CD4-positive, CD25-positive, alpha-beta regulatory T cell (primary cell): ENCODE measurements at regions not wholly inside any gene's neighbourhood (a gene's known extent, or its start where the extent isn't known, plus 50 kb on each side); places are given as distances from the start of the nearest gene placed in this dataset.

Source experiments
- ATAC-seq, 2 donors: fragments of 150-1000 bp; cut with Tn5 transposase; one replicate each; pipeline ENCODE4 v1.10.0; 2021; ENCODE audit warnings: low read depth in 2 of 2, moderate number of reproducible peaks in 2 of 2, moderate library complexity in 1 of 2
- DNase-seq, 3 donors: peaks; one replicate each; pipeline versions ENCODE4 v3.0.0 to v3.0.0-alpha.2; 2012 to 2022; ENCODE audit warnings: mixed read lengths in 1 of 3
- H3K27ac ChIP-seq: one replicate; pipeline ENCODE4 v1.7.0; 2013; ENCODE audit warnings: mild to moderate bottlenecking, low read length; ENCODE audit not compliant: insufficient read depth, poor library complexity, severe bottlenecking
- H3K27me3 ChIP-seq: one replicate; pipeline ENCODE4 v1.7.0; 2013; ENCODE audit warnings: low read length; ENCODE audit not compliant: control insufficient read depth, insufficient read depth
- H3K36me3 ChIP-seq: one replicate; pipeline ENCODE4 v1.7.0; 2013; ENCODE audit warnings: mild to moderate bottlenecking, low read length, moderate library complexity; ENCODE audit not compliant: control insufficient read depth, insufficient read depth
- H3K4me1 ChIP-seq: 2 replicates; pipeline ENCODE4 v1.7.0; 2013; ENCODE audit warnings: mild to moderate bottlenecking, low read length; ENCODE audit not compliant: insufficient read depth, control insufficient read depth, poor library complexity, severe bottlenecking
- H3K4me3 ChIP-seq: one replicate; pipeline ENCODE4 v1.7.0; 2013; ENCODE audit warnings: low read depth, mild to moderate bottlenecking, low read length, moderate library complexity
- H3K9me3 ChIP-seq, 2 experiments: 1 replicate in 1 of 2; 2 replicates in 1 of 2; pipeline ENCODE4 v1.7.0; 2013; ENCODE audit warnings: low read length in 2 of 2, mild to moderate bottlenecking in 1 of 2, moderate library complexity in 1 of 2; ENCODE audit not compliant: control insufficient read depth in 2 of 2
- H3K27ac Mint-ChIP-seq, 3 donors: one replicate each; pipeline ENCODE4 v1.8.0; 2020 to 2022; ENCODE audit warnings: mild to moderate bottlenecking in 3 of 3, mixed read lengths in 3 of 3, moderate library complexity in 2 of 3
- H3K27me3 Mint-ChIP-seq: one replicate; pipeline ENCODE4 v1.8.0; 2022; ENCODE audit warnings: mild to moderate bottlenecking, mixed read lengths
- H3K36me3 Mint-ChIP-seq: one replicate; pipeline ENCODE4 v1.8.0; 2020; ENCODE audit warnings: mixed read lengths
- H3K4me1 Mint-ChIP-seq, 4 donors: one replicate each; pipeline ENCODE4 v1.8.0; 2020 to 2022; ENCODE audit warnings: mixed read lengths in 4 of 4, mild to moderate bottlenecking in 1 of 4
- H3K4me3 Mint-ChIP-seq, 4 donors: one replicate each; pipeline ENCODE4 v1.8.0; 2020 to 2022; ENCODE audit warnings: mild to moderate bottlenecking in 4 of 4, mixed read lengths in 4 of 4, moderate library complexity in 3 of 4
- H3K9me3 Mint-ChIP-seq, 7 donors: one replicate each; pipeline ENCODE4 v1.8.0; 2020 to 2022; ENCODE audit warnings: mixed read lengths in 7 of 7, mild to moderate bottlenecking in 3 of 7, moderate library complexity in 2 of 7

DNA sequence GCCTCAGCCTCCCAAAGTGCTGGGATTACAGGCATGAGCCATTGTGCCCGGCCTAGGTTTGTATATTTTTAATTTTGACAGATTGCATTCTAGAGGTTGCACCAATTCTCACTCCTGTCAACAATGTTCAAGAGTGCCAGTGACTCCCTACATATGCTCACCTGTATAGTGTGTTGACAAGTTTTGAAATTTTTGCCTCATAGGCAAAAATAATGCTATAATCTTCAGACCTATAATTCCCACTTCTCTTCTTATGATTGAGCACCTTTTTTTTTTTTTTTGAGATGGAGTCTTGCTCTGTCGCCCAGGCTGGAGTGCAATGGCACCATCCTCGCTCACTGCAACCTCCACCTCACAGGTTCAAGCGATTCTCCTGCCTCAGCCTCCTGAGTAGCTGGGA is 139.7 kb downstream of the EVX1 start:
- no peak overlapping the region for H3K27ac ChIP-seq
- H3K27me3 ChIP-seq, result peaks cover 2% of the 10 kb centered on the region
- no peak for ATAC-seq
- H3K36me3 ChIP-seq, result no peaks in the 10 kb centered on the region
- H3K4me1 ChIP-seq, result no peaks in the 10 kb centered on the region
- no peaks in the 10 kb centered on the region for H3K9me3 ChIP-seq
- no peak for DNase-seq
- Mint-ChIP-seq H3K27ac (no peak overlapping the region), H3K9me3 (peaks cover 0 to 3% (median 0%) of the 10 kb centered on the region in 7 donors), H3K27me3 (peaks cover 33% of the 10 kb centered on the region), H3K4me1 (no peaks in the 10 kb centered on the region), H3K36me3 (no peaks in the 10 kb centered on the region), H3K4me3 (no peak overlapping the region)
- H3K4me3 ChIP-seq, result no peak overlapping the region

DNA sequence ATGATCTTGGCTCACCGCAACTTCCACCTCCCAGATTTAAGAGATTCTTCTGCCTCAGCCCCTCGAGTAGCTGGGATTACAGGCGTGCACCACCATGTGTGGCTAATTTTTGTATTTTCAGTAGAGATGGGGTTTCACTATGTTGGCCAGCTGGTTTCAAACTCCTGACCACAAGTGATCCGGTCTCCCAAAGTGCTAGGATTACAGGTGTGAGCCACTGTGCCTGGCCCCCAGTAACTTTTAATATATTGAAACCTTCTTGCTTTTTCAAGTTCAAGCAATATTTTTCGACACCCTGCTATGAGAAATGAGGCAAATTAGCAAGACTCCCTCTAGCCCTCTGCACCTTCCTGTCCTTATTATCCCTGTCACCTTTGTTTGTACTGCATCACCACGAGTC is 144.0 kb downstream of the EVX1 start:
- no peak overlapping the region for H3K27ac Mint-ChIP-seq
- no peak overlapping the region for H3K27ac ChIP-seq
- no peaks in the 10 kb centered on the region for H3K36me3 ChIP-seq
- no peaks in the 10 kb centered on the region for H3K9me3 ChIP-seq
- no peaks in the 10 kb centered on the region for H3K4me1 ChIP-seq
- DNase-seq (no peak), ATAC-seq (no peak)
- peaks cover 8% of the 10 kb centered on the region for H3K27me3 ChIP-seq
- no peak overlapping the region for H3K4me3 ChIP-seq
- no peak overlapping the region for H3K4me3 Mint-ChIP-seq
- no peaks in the 10 kb centered on the region for H3K36me3 Mint-ChIP-seq
- peaks cover 0 to 1% (median 0%) of the 10 kb centered on the region in 7 donors for H3K9me3 Mint-ChIP-seq
- H3K4me1 Mint-ChIP-seq, result no peaks in the 10 kb centered on the region
- H3K27me3 Mint-ChIP-seq, result peaks cover 37% of the 10 kb centered on the region

DNA sequence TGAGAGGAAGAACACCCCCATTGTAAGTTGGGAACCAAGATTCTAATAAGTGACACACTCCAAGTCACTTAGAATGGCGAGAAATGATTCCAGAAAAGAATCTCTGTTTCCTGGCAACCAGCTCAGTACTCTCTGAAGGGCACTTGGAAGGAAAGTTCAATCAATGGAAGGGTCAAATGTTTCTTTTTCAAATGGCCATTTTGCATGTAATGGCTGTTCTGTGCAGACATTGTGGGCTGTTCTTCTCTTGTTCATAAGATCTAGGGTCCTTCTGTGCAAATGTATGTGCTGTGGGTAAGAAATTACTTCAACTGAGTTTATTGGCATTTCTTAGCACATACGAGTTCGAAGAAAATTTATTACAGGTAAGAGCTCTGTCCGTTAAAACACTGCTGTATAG is 145.3 kb downstream of the EVX1 start:
- no peaks in the 10 kb centered on the region for H3K36me3 ChIP-seq
- Mint-ChIP-seq H3K27ac (no peak overlapping the region), H3K4me3 (no peak overlapping the region), H3K4me1 (no peaks in the 10 kb centered on the region), H3K27me3 (peaks cover 37% of the 10 kb centered on the region), H3K36me3 (no peaks in the 10 kb centered on the region), H3K9me3 (peaks cover 0 to 2% (median 0%) of the 10 kb centered on the region in 7 donors)
- DNase-seq (no peak), ATAC-seq (no peak)
- H3K27me3 ChIP-seq, result peaks cover 8% of the 10 kb centered on the region
- H3K27ac ChIP-seq, result no peak overlapping the region
- H3K4me3 ChIP-seq, result no peak overlapping the region
- no peaks in the 10 kb centered on the region for H3K4me1 ChIP-seq
- H3K9me3 ChIP-seq, result no peaks in the 10 kb centered on the region

DNA sequence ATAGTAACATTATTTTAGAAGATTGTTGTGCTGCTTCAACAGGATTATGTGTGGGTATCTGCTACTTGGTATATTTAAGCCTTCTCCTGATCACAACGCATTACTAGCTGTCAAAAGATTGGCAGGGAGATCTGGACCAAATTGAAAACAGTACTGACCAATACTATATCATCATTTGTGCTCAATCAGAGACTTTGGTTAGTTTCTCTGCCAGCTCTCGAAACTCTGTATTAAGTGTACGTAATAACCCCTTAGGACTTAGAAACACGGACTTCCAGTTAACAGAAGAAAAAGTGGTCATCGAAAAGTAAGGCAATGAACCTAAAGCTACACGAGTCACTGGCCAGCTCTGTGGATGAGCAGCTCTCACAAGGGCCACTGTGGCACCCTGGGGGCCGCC is 146.0 kb downstream of the EVX1 start:
- H3K9me3 Mint-ChIP-seq, result peaks cover 0 to 2% (median 0%) of the 10 kb centered on the region in 7 donors
- peaks cover 6% of the 10 kb centered on the region for H3K27me3 ChIP-seq
- H3K36me3 Mint-ChIP-seq, result no peaks in the 10 kb centered on the region
- H3K4me1 ChIP-seq, result no peaks in the 10 kb centered on the region
- H3K27me3 Mint-ChIP-seq, result peaks cover 31% of the 10 kb centered on the region
- H3K4me3 Mint-ChIP-seq, result no peak overlapping the region
- no peaks in the 10 kb centered on the region for H3K4me1 Mint-ChIP-seq
- H3K27ac ChIP-seq, result no peak overlapping the region
- no peak for DNase-seq
- no peak overlapping the region for H3K27ac Mint-ChIP-seq
- H3K36me3 ChIP-seq, result no peaks in the 10 kb centered on the region
- H3K9me3 ChIP-seq, result no peaks in the 10 kb centered on the region
- H3K4me3 ChIP-seq, result no peak overlapping the region
- no peak for ATAC-seq

DNA sequence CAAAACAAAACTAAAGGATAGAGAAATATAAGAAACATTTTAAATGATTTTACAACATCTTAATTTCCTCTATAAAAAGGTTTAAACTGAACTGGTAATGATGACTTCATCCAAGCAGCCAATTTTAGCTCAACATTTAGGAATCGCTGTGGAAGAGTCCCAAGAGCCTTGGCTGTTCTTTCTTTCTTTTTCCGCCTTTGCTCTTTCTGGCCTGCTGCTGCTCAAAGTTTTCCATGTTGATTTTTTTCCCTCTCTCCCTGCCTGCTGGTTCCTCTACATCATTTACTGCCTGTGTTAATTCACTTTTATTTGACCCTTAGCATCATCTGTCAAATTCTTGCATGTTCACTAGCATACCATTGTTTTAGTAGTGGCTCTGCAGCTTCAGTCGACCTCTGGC is 146.9 kb downstream of the EVX1 start:
- Mint-ChIP-seq H3K27me3 (peaks cover 26% of the 10 kb centered on the region), H3K36me3 (no peaks in the 10 kb centered on the region), H3K9me3 (peaks cover 0 to 2% (median 0%) of the 10 kb centered on the region in 7 donors), H3K27ac (peak overlapping the region in 1 of 3 donors; percentile 94), H3K4me3 (no peak overlapping the region), H3K4me1 (no peaks in the 10 kb centered on the region)
- Histone ChIP-seq H3K4me1 (no peaks in the 10 kb centered on the region), H3K4me3 (no peak overlapping the region), H3K27ac (no peak overlapping the region), H3K36me3 (no peaks in the 10 kb centered on the region), H3K9me3 (no peaks in the 10 kb centered on the region), H3K27me3 (peaks cover 6% of the 10 kb centered on the region)
- DNase-seq (no peak), ATAC-seq (no peak)

DNA sequence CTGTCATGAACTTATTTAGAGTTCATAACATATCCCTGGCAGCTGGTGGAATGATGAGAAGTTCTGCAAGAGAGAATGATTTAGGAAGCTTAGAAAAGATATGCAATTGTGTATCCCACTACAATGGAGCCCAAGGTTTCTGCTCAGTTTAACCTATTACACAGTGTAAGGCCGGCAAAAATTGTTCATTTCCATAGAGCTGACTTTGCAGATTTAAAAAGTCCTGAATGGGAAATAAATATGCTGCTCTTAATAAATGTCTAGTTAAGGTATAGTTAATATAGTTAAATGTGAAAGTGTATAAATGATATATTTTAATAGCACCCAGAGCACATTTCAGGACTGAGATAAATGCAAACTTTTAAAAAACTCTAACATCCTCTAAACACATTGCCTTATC is 149.9 kb downstream of the EVX1 start:
- Mint-ChIP-seq H3K36me3 (no peaks in the 10 kb centered on the region), H3K4me3 (no peak overlapping the region), H3K4me1 (no peaks in the 10 kb centered on the region), H3K27me3 (peaks cover 14% of the 10 kb centered on the region), H3K27ac (no peak overlapping the region), H3K9me3 (peaks cover 0 to 2% (median 0%) of the 10 kb centered on the region in 7 donors)
- peaks cover 6% of the 10 kb centered on the region for H3K27me3 ChIP-seq
- H3K4me1 ChIP-seq, result no peaks in the 10 kb centered on the region
- no peaks in the 10 kb centered on the region for H3K9me3 ChIP-seq
- DNase-seq, result no peak
- H3K27ac ChIP-seq, result no peak overlapping the region
- ATAC-seq, result no peak
- no peak overlapping the region for H3K4me3 ChIP-seq
- no peaks in the 10 kb centered on the region for H3K36me3 ChIP-seq

DNA sequence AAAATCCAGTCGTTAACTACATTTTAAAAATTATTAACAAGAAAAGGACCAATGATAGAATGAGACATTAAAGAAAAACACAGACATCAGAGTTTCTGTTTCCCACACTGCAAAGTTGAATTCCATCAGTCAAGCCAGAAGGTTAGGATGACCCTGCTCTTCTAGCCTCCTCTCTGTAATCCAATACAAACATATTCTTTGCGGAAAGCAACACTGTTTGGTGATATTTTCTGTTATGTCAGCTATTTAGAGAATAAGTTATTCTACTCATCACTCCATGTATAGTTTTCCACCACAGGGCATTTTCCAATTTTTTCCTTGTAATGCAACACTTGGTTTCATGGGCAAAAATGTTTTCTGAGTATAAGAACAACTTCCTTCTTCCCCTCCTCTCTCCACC is 152.3 kb downstream of the EVX1 start:
- no peak for ATAC-seq
- Mint-ChIP-seq H3K9me3 (peaks cover 0 to 2% (median 0%) of the 10 kb centered on the region in 7 donors), H3K27me3 (peaks cover 5% of the 10 kb centered on the region), H3K27ac (no peak overlapping the region), H3K4me1 (no peaks in the 10 kb centered on the region), H3K36me3 (no peaks in the 10 kb centered on the region), H3K4me3 (no peak overlapping the region)
- Histone ChIP-seq H3K27me3 (no peaks in the 10 kb centered on the region), H3K4me1 (no peaks in the 10 kb centered on the region), H3K27ac (no peak overlapping the region), H3K36me3 (no peaks in the 10 kb centered on the region), H3K4me3 (no peak overlapping the region), H3K9me3 (no peaks in the 10 kb centered on the region)
- DNase-seq, result no peak

DNA sequence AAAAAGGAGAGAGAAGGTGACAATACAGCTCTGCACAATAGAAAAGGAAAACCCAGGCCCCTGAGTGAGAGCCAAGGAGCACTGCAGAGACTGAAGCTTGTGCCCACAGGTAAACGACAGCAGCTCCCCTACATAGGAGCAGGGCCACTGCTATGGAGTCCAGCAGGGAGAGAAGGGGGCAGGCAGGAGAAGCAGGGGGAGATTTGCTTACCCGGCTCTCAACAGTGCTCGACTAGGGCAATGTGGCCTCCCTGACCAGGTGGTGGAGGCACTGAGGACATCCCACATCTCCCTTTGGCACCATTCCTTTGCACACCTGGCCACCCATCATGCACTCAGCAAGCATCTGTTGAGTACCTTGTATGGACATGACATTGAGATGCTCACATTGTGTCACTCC is 153.0 kb downstream of the EVX1 start:
- no peak for ATAC-seq
- no peaks in the 10 kb centered on the region for H3K27me3 ChIP-seq
- H3K27me3 Mint-ChIP-seq, result peaks cover 5% of the 10 kb centered on the region

More for the DNA sequence above, 153.0 kb downstream of the EVX1 start:
- Histone ChIP-seq H3K9me3 (no peaks in the 10 kb centered on the region), H3K27ac (no peak overlapping the region), H3K4me3 (no peak overlapping the region), H3K4me1 (no peaks in the 10 kb centered on the region), H3K36me3 (no peaks in the 10 kb centered on the region)
- no peaks in the 10 kb centered on the region for H3K36me3 Mint-ChIP-seq
- peaks cover 0 to 2% (median 0%) of the 10 kb centered on the region in 4 donors for H3K4me1 Mint-ChIP-seq
- H3K4me3 Mint-ChIP-seq, result no peak overlapping the region
- DNase-seq, result no peak
- H3K27ac Mint-ChIP-seq, result no peak overlapping the region
- peaks cover 0 to 2% (median 0%) of the 10 kb centered on the region in 7 donors for H3K9me3 Mint-ChIP-seq
